ENCODE measurements at regions not wholly inside any gene's neighbourhood (a gene's known extent, or its start where the extent isn't known, plus 50 kb on each side); places are given as distances from the start of the nearest gene placed in this dataset.

- intact Hi-C loops (cut with micrococcal nuclease), result no loop called here
- no peaks in the 10 kb centered on the region for H3K27me3 Mint-ChIP-seq (ENCODE audit: insufficient read depth)
- no peak overlapping the region for H3K4me3 Mint-ChIP-seq
- no peaks in the 10 kb centered on the region for H3K4me1 Mint-ChIP-seq (ENCODE audit: low read depth)
- no peak overlapping the region for H3K27ac Mint-ChIP-seq
- no peak for DNase-seq (ENCODE audit: low spot score)
- no peaks in the 10 kb centered on the region for H3K36me3 Mint-ChIP-seq (ENCODE audit: low read depth)
- no peaks in the 10 kb centered on the region for H3K9me3 Mint-ChIP-seq
These were observed 141.2 kb upstream of the SHH start for GRCh38 chr7:155953501-155953778.

GRCh38 chr7:155951554-155952158 is 139.4 kb upstream of the SHH start:
- DNase-seq (ENCODE audit: low spot score), result no peak
- Mint-ChIP-seq H3K4me3 (no peak overlapping the region), H3K27ac (no peak overlapping the region), H3K36me3 (ENCODE audit: low read depth) (no peaks in the 10 kb centered on the region), H3K27me3 (ENCODE audit: insufficient read depth) (peaks cover 3% of the 10 kb centered on the region), H3K9me3 (no peaks in the 10 kb centered on the region), H3K4me1 (ENCODE audit: low read depth) (no peaks in the 10 kb centered on the region)
- intact Hi-C loops (cut with micrococcal nuclease), result no loop called here

- no peak overlapping the region for H3K27ac Mint-ChIP-seq
- intact Hi-C loops (cut with micrococcal nuclease), result no loop called here
- no peak for DNase-seq (ENCODE audit: low spot score)
- H3K27me3 Mint-ChIP-seq (ENCODE audit: insufficient read depth), result peaks cover 3% of the 10 kb centered on the region
- no peaks in the 10 kb centered on the region for H3K36me3 Mint-ChIP-seq (ENCODE audit: low read depth)
- H3K9me3 Mint-ChIP-seq, result no peaks in the 10 kb centered on the region
- no peaks in the 10 kb centered on the region for H3K4me1 Mint-ChIP-seq (ENCODE audit: low read depth)
- no peak overlapping the region for H3K4me3 Mint-ChIP-seq
These were observed 138.8 kb upstream of the SHH start for GRCh38 chr7:155950898-155951553.

- H3K27me3 Mint-ChIP-seq (ENCODE audit: insufficient read depth), result peaks cover 3% of the 10 kb centered on the region
- H3K36me3 Mint-ChIP-seq (ENCODE audit: low read depth), result no peaks in the 10 kb centered on the region
- intact Hi-C loops (cut with micrococcal nuclease), result no loop called here
These were observed 136.6 kb upstream of the SHH start for GRCh38 chr7:155948845-155949244.

GRCh38 chr7:155948423-155948822 is 136.2 kb upstream of the SHH start:
- Mint-ChIP-seq H3K36me3 (ENCODE audit: low read depth) (no peaks in the 10 kb centered on the region), H3K27ac (no peak overlapping the region), H3K4me3 (no peak overlapping the region), H3K27me3 (ENCODE audit: insufficient read depth) (peaks cover 3% of the 10 kb centered on the region), H3K9me3 (no peaks in the 10 kb centered on the region), H3K4me1 (ENCODE audit: low read depth) (no peaks in the 10 kb centered on the region)
- intact Hi-C loops (cut with micrococcal nuclease), result no loop called here
- no peak for DNase-seq (ENCODE audit: low spot score)

More at GRCh38 chr7:155948845-155949244, 136.6 kb upstream of the SHH start:
- Mint-ChIP-seq H3K9me3 (no peaks in the 10 kb centered on the region), H3K4me1 (ENCODE audit: low read depth) (no peaks in the 10 kb centered on the region), H3K27ac (no peak overlapping the region), H3K4me3 (no peak overlapping the region)
- no peak for DNase-seq (ENCODE audit: low spot score)

GRCh38 chr7:155947051-155947450 is 134.8 kb upstream of the SHH start:
- Mint-ChIP-seq H3K9me3 (no peaks in the 10 kb centered on the region), H3K27me3 (ENCODE audit: insufficient read depth) (peaks cover 3% of the 10 kb centered on the region), H3K36me3 (ENCODE audit: low read depth) (no peaks in the 10 kb centered on the region), H3K4me1 (ENCODE audit: low read depth) (no peaks in the 10 kb centered on the region), H3K27ac (no peak overlapping the region), H3K4me3 (no peak overlapping the region)
- no peak for DNase-seq (ENCODE audit: low spot score)
- intact Hi-C loops (cut with micrococcal nuclease), result no loop called here

GRCh38 chr7:155945670-155946325 is 133.5 kb upstream of the SHH start:
- Mint-ChIP-seq H3K27me3 (ENCODE audit: insufficient read depth) (peaks cover 5% of the 10 kb centered on the region), H3K27ac (no peak overlapping the region), H3K9me3 (no peaks in the 10 kb centered on the region), H3K4me1 (ENCODE audit: low read depth) (no peaks in the 10 kb centered on the region), H3K36me3 (ENCODE audit: low read depth) (no peaks in the 10 kb centered on the region), H3K4me3 (no peak overlapping the region)
- intact Hi-C loops (cut with micrococcal nuclease), result no loop called here
- DNase-seq (ENCODE audit: low spot score), result no peak

- peaks cover 4% of the 10 kb centered on the region for H3K9me3 Mint-ChIP-seq
- peaks cover 7% of the 10 kb centered on the region for H3K27me3 Mint-ChIP-seq (ENCODE audit: insufficient read depth)
- H3K36me3 Mint-ChIP-seq (ENCODE audit: low read depth), result no peaks in the 10 kb centered on the region
- intact Hi-C loops (cut with micrococcal nuclease), result no loop called here
- H3K27ac Mint-ChIP-seq, result no peak overlapping the region
- no peak for DNase-seq (ENCODE audit: low spot score)
- H3K4me1 Mint-ChIP-seq (ENCODE audit: low read depth), result no peaks in the 10 kb centered on the region
- no peak overlapping the region for H3K4me3 Mint-ChIP-seq
These were observed 132.6 kb upstream of the SHH start for GRCh38 chr7:155944901-155945300.

GRCh38 chr7:155943251-155943899 is 131.1 kb upstream of the SHH start:
- H3K9me3 Mint-ChIP-seq, result peaks cover 10% of the 10 kb centered on the region

GRCh38 chr7:155942226-155942950 is 130.1 kb upstream of the SHH start:
- DNase-seq (ENCODE audit: low spot score), result no peak
- H3K4me1 Mint-ChIP-seq (ENCODE audit: low read depth), result no peaks in the 10 kb centered on the region
- H3K27ac Mint-ChIP-seq, result no peak overlapping the region
- H3K4me3 Mint-ChIP-seq, result no peak overlapping the region
- intact Hi-C loops (cut with micrococcal nuclease), result no loop called here
- H3K27me3 Mint-ChIP-seq (ENCODE audit: insufficient read depth), result peaks cover 4% of the 10 kb centered on the region
- no peaks in the 10 kb centered on the region for H3K36me3 Mint-ChIP-seq (ENCODE audit: low read depth)
- H3K9me3 Mint-ChIP-seq, result peaks cover 14% of the 10 kb centered on the region

More at GRCh38 chr7:155943251-155943899, 131.1 kb upstream of the SHH start:
- Mint-ChIP-seq H3K36me3 (ENCODE audit: low read depth) (no peaks in the 10 kb centered on the region), H3K27me3 (ENCODE audit: insufficient read depth) (peaks cover 7% of the 10 kb centered on the region), H3K4me1 (ENCODE audit: low read depth) (no peaks in the 10 kb centered on the region), H3K27ac (no peak overlapping the region), H3K4me3 (no peak overlapping the region)
- intact Hi-C loops (cut with micrococcal nuclease), result no loop called here
- DNase-seq (ENCODE audit: low spot score), result no peak

- Mint-ChIP-seq H3K4me1 (ENCODE audit: low read depth) (no peaks in the 10 kb centered on the region), H3K27me3 (ENCODE audit: insufficient read depth) (peaks cover 4% of the 10 kb centered on the region), H3K36me3 (ENCODE audit: low read depth) (no peaks in the 10 kb centered on the region), H3K9me3 (peaks cover 14% of the 10 kb centered on the region), H3K4me3 (no peak overlapping the region), H3K27ac (no peak overlapping the region)
- DNase-seq (ENCODE audit: low spot score), result no peak
- intact Hi-C loops (cut with micrococcal nuclease), result no loop called here
These were observed 129.4 kb upstream of the SHH start for GRCh38 chr7:155941688-155942087.

- Mint-ChIP-seq H3K4me3 (no peak overlapping the region), H3K4me1 (ENCODE audit: low read depth) (no peaks in the 10 kb centered on the region), H3K9me3 (peaks cover 23% of the 10 kb centered on the region), H3K27ac (no peak overlapping the region), H3K27me3 (ENCODE audit: insufficient read depth) (peaks cover 4% of the 10 kb centered on the region), H3K36me3 (ENCODE audit: low read depth) (no peaks in the 10 kb centered on the region)
- intact Hi-C loops (cut with micrococcal nuclease), result no loop called here
- no peak for DNase-seq (ENCODE audit: low spot score)
These were observed 127.1 kb upstream of the SHH start for GRCh38 chr7:155939350-155939749.

- no peaks in the 10 kb centered on the region for H3K4me1 Mint-ChIP-seq (ENCODE audit: low read depth)
- intact Hi-C loops (cut with micrococcal nuclease), result no loop called here
- no peak overlapping the region for H3K27ac Mint-ChIP-seq
- peaks cover 4% of the 10 kb centered on the region for H3K27me3 Mint-ChIP-seq (ENCODE audit: insufficient read depth)
- no peak overlapping the region for H3K4me3 Mint-ChIP-seq
- no peak for DNase-seq (ENCODE audit: low spot score)
- H3K9me3 Mint-ChIP-seq, result peaks cover 25% of the 10 kb centered on the region
- H3K36me3 Mint-ChIP-seq (ENCODE audit: low read depth), result no peaks in the 10 kb centered on the region
These were observed 125.9 kb upstream of the SHH start for GRCh38 chr7:155938129-155938528.

Measured in activated T-helper 1 cell treated with anti-CD3 and anti-CD28 coated beads, Interleukin-12 subunit alpha, Interleukin-12 subunit beta, Interleukin-2, Interleukin-4 antibody, amounts not matched to agents 30 ng/mL and 10 ng/mL and 1 ng/mL, durations not matched to agents 14 hours and 24 hours and 36 hours (primary cell).